GM18517 (cell line): ENCODE measurements at regions not wholly inside any gene's neighbourhood (a gene's known extent, or its start where the extent isn't known, plus 50 kb on each side); places are given as distances from the start of the nearest gene placed in this dataset.
"Not testable (repeated sequence)": the region's sequence is repeated elsewhere in the genome, so short reads cannot be mapped to it uniquely, and the experiment has no call there.

Experiments
- ATAC-seq: cut with Tn5 transposase; IDR thresholded peaks from one replicate; pipeline ENCODE4 v1.9.1; 2021; ENCODE audit warnings: mild to moderate bottlenecking, moderate library complexity; ENCODE audit not compliant: unreplicated experiment

- no peak for ATAC-seq
These were observed 230.7 kb upstream of the PRKD1 start for GRCh38 chr14:30158299-30158698.

GRCh38 chr14:30159374-30159773 lies 231.7 kb upstream of the PRKD1 start:
- no peak for ATAC-seq

- no peak for ATAC-seq
These were observed 233.0 kb upstream of the PRKD1 start for GRCh38 chr14:30160608-30161007.

- no peak for ATAC-seq
These were observed 234.4 kb upstream of the PRKD1 start for GRCh38 chr14:30162066-30162465.

- no peak for ATAC-seq
These were observed 237.6 kb upstream of the PRKD1 start for GRCh38 chr14:30165255-30165654.

GRCh38 chr14:30177781-30178180 lies 250.1 kb upstream of the PRKD1 start:
- ATAC-seq, result no peak

- no peak for ATAC-seq
These were observed 251.9 kb upstream of the PRKD1 start for GRCh38 chr14:30179381-30180130.

GRCh38 chr14:30180219-30180618 lies 252.6 kb upstream of the PRKD1 start:
- no peak for ATAC-seq

- no peak for ATAC-seq
These were observed 258.2 kb upstream of the PRKD1 start for GRCh38 chr14:30185832-30186231.

- ATAC-seq, result no peak
These were observed 264.1 kb upstream of the PRKD1 start for GRCh38 chr14:30191639-30192279.

- no peak for ATAC-seq
These were observed 265.5 kb upstream of the PRKD1 start for GRCh38 chr14:30193101-30193500.

- ATAC-seq, result no peak
These were observed 266.3 kb upstream of the PRKD1 start for GRCh38 chr14:30193845-30194501.

- no peak for ATAC-seq
These were observed 267.1 kb upstream of the PRKD1 start for GRCh38 chr14:30194741-30195148.

- no peak for ATAC-seq
These were observed 268.3 kb upstream of the PRKD1 start for GRCh38 chr14:30195941-30196340.

GRCh38 chr14:30196861-30197260 lies 269.2 kb upstream of the PRKD1 start:
- ATAC-seq, result no peak

- ATAC-seq, result not testable (repeated sequence)
These were observed 271.1 kb upstream of the PRKD1 start for GRCh38 chr14:30198720-30199119.

- ATAC-seq, result no peak
These were observed 276.9 kb upstream of the PRKD1 start for GRCh38 chr14:30204431-30204980.

- no peak for ATAC-seq
These were observed 281.5 kb upstream of the PRKD1 start for GRCh38 chr14:30209136-30209535.

- ATAC-seq, result no peak
These were observed 283.0 kb upstream of the PRKD1 start for GRCh38 chr14:30210630-30211029.

GRCh38 chr14:30211326-30211725 lies 283.7 kb upstream of the PRKD1 start:
- ATAC-seq, result no peak

- no peak for ATAC-seq
These were observed 286.4 kb upstream of the PRKD1 start for GRCh38 chr14:30214014-30214413.
